HEK293T (cell line): ENCODE measurements at regions not wholly inside any gene's neighbourhood (a gene's known extent, or its start where the extent isn't known, plus 50 kb on each side); places are given as distances from the start of the nearest gene placed in this dataset.

Experiments
- CTCF ChIA-PET: fragments of 350-600 bp; formaldehyde crosslinking; extraction: SDS; loops from one replicate; lab custom pipeline; 2021; ENCODE audit warnings: antibody characterized with exemption, inconsistent platforms; lab: Yijun Ruan, JAX
- POLR2A ChIA-PET: fragments of 350-600 bp; formaldehyde crosslinking; extraction: SDS; loops from one replicate; lab custom pipeline; 2020; ENCODE audit warnings: antibody characterized with exemption, inconsistent platforms; lab: Yijun Ruan, JAX
- DNase-seq: peaks from one replicate; pipeline ENCODE4 v3.0.0; 2012; ENCODE audit warnings: mixed read lengths; ENCODE audit errors: extremely low spot score
- ARNT ChIP-seq: fragments of 450-650 bp; IDR thresholded peaks from 2 replicates; pipeline ENCODE4 v1.6.1; 2017; ENCODE audit warnings: mild to moderate bottlenecking
- BHLHE40 ChIP-seq: fragments of 450-650 bp; IDR thresholded peaks from 2 replicates; pipeline ENCODE4 v1.6.1; 2016; ENCODE audit warnings: mild to moderate bottlenecking, moderate library complexity, borderline replicate concordance
- CTBP1 ChIP-seq: fragments of 450-650 bp; IDR thresholded peaks from 2 replicates; pipeline ENCODE4 v1.6.1; 2016; ENCODE audit warnings: borderline replicate concordance
- ELF4 ChIP-seq: fragments of 450-650 bp; IDR thresholded peaks from 2 replicates; pipeline ENCODE4 v1.6.1; 2017; ENCODE audit warnings: antibody characterized with exemption
- FOXA1 ChIP-seq: fragments of 450-650 bp; IDR thresholded peaks from 2 replicates; pipeline ENCODE4 v1.6.1; 2016; ENCODE audit warnings: mild to moderate bottlenecking
- FOXK2 ChIP-seq: fragments of 450-650 bp; IDR thresholded peaks from 2 replicates; pipeline ENCODE4 v1.6.1; 2016; ENCODE audit warnings: mild to moderate bottlenecking
- FOXM1 ChIP-seq: fragments of 450-650 bp; IDR thresholded peaks from 2 replicates; pipeline ENCODE4 v1.6.1; 2017; ENCODE audit warnings: mild to moderate bottlenecking, borderline replicate concordance
- HDGF ChIP-seq: fragments of 450-650 bp; IDR thresholded peaks from 2 replicates; pipeline ENCODE4 v1.6.1; 2017; ENCODE audit warnings: antibody characterized with exemption, borderline replicate concordance
- L3MBTL2 ChIP-seq: fragments of 450-650 bp; conservative IDR thresholded peaks from 2 replicates; pipeline ENCODE4 v1.6.1; 2016; ENCODE audit warnings: mild to moderate bottlenecking
- LEF1 ChIP-seq: fragments of 450-650 bp; IDR thresholded peaks from 2 replicates; pipeline ENCODE4 v1.6.1; 2017; ENCODE audit warnings: mild to moderate bottlenecking, borderline replicate concordance
- NFRKB ChIP-seq: fragments of 450-650 bp; IDR thresholded peaks from 2 replicates; pipeline ENCODE4 v1.6.1; 2016; ENCODE audit warnings: mild to moderate bottlenecking, moderate library complexity
- SP1 ChIP-seq: fragments of 450-650 bp; IDR thresholded peaks from 2 replicates; pipeline ENCODE4 v1.6.1; 2017
- SUZ12 ChIP-seq: fragments of 450-650 bp; IDR thresholded peaks from 2 replicates; pipeline ENCODE4 v1.6.1; 2016; ENCODE audit warnings: mild to moderate bottlenecking
- TARDBP ChIP-seq: fragments of 450-650 bp; IDR thresholded peaks from 2 replicates; pipeline ENCODE4 v1.6.1; 2016
- ZNF384 ChIP-seq: fragments of 450-650 bp; IDR thresholded peaks from 2 replicates; pipeline ENCODE4 v1.6.1; 2016
- TF ChIP-seq, protein P1 (sequence below): fragments of 450-650 bp; IDR thresholded peaks from 2 replicates; pipeline ENCODE4 v1.6.1; 2016

DNA sequence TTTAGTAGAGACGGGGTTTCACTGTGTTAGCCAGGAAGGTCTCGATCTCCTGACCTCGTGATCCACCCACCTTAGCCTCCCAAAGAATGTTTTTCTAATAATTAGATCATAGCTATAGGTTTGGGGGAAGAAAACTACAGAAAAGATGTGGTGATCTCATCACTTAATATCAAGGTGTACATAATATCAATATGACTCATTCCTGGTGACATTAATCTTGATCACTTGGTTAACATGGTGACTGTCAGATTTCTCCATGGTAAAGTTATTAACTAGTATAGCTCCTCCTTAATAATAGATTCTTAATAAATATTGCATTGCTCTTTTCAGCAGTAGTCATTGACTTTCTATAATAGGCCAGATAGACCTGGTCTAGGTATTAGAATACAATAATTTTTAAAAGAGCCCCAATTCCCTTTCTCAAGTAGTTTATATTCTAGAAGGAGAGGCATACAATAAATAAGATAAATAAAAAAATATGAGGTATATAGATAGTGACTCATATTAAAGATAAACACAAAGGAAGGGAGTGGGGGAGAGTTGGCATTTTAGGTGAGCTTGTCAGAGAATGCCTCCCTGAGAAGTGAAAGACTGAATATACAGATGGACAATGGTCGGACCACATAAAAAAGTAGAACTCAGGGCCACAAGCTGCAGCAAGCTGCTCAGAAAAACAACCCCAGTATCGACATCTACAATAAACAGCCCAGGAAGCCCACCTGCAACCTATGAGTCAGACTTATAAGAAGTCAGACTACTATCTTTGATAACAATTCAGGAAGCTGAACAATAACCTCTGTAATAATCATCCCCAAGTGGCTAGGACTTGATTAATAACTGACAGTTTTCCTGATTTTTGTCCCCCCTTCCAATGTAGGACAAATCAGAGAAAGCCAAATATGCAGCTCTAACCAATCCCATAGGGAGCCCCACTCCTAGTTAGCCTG, 210.8 kb downstream of the RFC3 start:
- ChIA-PET POLR2A (no interaction called here), CTCF (no interaction called here)

DNA sequence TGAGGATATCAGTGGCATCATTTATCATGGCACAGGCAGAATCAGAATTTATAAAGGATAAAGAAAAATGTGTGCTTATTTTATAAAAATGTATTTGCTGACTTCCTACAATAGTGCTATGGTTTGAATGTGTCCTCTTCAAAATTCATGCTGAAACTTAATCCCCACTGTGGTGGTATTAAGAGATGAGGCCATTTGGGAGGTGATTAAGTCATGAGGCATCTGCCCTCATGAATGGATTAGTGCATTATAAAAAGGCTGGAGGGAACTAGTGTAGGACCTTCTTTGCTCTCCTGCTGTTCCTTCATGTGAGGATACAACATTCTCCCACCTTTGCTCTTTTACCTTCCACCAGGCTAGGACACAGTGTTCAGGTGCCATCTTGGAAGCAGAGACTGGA, 212.8 kb downstream of the RFC3 start:
- TF ChIP-seq L3MBTL2 (no peak), LEF1 (no peak), TARDBP (no peak), HDGF (no peak), FOXK2 (no peak), CTBP1 (no peak), FOXM1 (no peak), SUZ12 (no peak), ZNF384 (no peak), ARNT (no peak), BHLHE40 (no peak), SP1 (no peak), FOXA1 (no peak), ELF4 (no peak), NFRKB (no peak)
- TF ChIP-seq, protein P1, sequence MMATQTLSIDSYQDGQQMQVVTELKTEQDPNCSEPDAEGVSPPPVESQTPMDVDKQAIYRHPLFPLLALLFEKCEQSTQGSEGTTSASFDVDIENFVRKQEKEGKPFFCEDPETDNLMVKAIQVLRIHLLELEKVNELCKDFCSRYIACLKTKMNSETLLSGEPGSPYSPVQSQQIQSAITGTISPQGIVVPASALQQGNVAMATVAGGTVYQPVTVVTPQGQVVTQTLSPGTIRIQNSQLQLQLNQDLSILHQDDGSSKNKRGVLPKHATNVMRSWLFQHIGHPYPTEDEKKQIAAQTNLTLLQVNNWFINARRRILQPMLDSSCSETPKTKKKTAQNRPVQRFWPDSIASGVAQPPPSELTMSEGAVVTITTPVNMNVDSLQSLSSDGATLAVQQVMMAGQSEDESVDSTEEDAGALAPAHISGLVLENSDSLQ: no peak
- POLR2A ChIA-PET: no interaction called here
- DNase-seq: no peak
- CTCF ChIA-PET: no interaction called here

More for the DNA sequence above, 210.8 kb downstream of the RFC3 start:
- no peak for DNase-seq
- TF ChIP-seq BHLHE40 (no peak), ZNF384 (no peak), CTBP1 (no peak), ELF4 (no peak)

DNA sequence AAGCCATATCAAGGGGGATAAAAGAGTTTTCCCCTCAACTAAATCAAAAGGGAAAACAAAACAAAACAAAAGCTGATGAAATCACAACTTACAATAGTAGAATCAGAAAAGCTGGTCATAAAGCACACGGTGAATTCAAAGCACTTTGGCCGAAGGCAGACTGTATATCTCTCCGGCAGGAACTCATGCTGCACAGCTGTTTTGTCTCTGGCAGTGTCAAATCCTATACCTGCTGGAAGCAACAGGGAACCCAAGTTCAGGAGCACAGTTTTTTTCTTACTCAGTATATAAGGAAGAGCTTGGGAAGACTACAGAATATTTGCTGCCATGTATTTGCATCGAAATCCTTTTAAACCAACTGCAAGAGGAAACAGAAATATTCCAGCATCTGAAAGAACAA, 213.7 kb downstream of the RFC3 start:
- DNase-seq: no peak
- CTCF ChIA-PET: no interaction called here
- POLR2A ChIA-PET: no interaction called here

DNA sequence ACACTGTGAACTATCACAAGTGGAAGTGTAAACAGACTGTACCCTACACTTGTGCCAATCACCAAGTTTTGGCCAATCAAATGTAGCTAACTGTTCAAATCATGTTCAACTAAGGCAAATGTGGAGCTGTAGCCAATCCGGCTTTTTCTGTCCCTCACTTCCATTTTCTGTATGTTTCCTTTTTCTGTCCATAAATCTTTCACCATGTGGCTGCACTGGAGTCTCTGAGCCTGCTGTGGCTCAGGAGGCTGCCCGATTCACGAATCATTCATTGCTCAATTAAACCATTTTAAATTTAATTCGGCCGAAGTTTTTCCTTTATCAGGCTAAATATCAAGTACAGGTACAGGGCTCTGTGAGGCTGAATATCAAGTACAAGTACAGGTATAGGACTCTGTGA, 216.5 kb downstream of the RFC3 start:
- ChIA-PET CTCF (no interaction called here), POLR2A (no interaction called here)
- TF ChIP-seq LEF1: no peak
- TF ChIP-seq SP1: no peak
- no peak for TF ChIP-seq NFRKB
- TF ChIP-seq ZNF384: no peak
- no peak for DNase-seq

More for the DNA sequence above, 213.7 kb downstream of the RFC3 start:
- TF ChIP-seq HDGF: no peak
- TF ChIP-seq, protein P1: no peak
- no peak for TF ChIP-seq L3MBTL2
- no peak for TF ChIP-seq SUZ12
- no peak for TF ChIP-seq BHLHE40

DNA sequence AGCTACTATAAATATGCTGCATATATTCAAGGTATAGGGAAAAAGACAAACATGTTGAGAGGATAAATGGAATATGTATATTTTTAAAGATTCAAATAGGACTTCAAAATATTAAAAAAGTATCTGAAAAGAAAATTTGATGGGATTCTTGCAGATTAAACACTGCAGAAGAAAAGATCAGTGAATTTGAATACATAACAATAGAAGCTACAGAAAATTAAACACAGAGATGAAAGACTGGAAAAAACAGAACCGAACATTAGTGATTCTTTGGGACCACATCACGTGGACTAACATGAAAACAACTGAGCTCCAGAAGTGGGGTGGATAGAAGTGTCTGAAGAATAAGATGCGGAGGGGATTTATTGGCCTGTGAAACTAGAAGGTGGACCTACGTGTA, 217.2 kb downstream of the RFC3 start:
- no peak for TF ChIP-seq HDGF
- no peak for TF ChIP-seq TARDBP
- TF ChIP-seq CTBP1: no peak
- TF ChIP-seq NFRKB: no peak
- no peak for TF ChIP-seq SP1
- TF ChIP-seq L3MBTL2: no peak
- no peak for TF ChIP-seq SUZ12
- TF ChIP-seq, protein P1: no peak
- no peak for TF ChIP-seq FOXA1
- TF ChIP-seq ELF4: no peak
- no peak for TF ChIP-seq ZNF384
- no peak for TF ChIP-seq BHLHE40
- no peak for TF ChIP-seq FOXK2
- no peak for TF ChIP-seq FOXM1
- TF ChIP-seq ARNT: no peak
- TF ChIP-seq LEF1: no peak
- no peak for DNase-seq
- POLR2A ChIA-PET: no interaction called here
- CTCF ChIA-PET: no interaction called here

DNA sequence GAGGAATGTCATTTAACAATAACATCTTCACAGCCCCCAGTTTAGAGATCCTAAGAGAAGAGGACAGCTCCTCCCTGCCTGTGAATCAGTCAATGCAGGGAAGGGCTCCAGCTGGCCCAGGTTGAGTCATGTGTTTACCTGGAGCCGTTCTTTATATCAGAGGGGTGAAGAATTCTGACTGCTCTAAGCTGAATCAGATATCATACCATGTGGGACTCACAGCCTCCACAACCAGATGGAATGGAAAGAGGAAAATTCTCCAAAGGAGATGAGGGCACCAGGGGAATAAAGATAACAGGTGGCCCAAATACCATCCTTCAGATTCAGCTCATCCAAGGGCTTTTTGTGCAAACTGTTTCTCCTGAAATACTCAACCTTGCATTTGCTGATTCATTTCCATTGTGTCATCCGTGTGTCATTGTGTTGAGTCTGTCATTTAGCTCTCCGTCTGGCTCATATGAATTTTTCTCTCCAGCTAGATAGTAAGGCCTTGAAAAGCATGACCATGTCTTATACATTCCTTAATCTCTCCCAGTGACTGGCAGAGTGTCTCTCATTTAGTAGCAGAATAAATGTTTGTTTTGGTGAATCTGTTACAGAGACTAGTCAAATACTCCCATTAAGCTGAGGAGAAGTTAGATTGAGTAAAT, 217.9 kb downstream of the RFC3 start:
- TF ChIP-seq LEF1 (no peak), FOXM1 (no peak), SUZ12 (no peak), NFRKB (no peak), ARNT (no peak), BHLHE40 (no peak), TARDBP (no peak), SP1 (no peak), HDGF (no peak), CTBP1 (no peak), L3MBTL2 (no peak), FOXA1 (no peak), ZNF384 (no peak)
- CTCF ChIA-PET: no interaction called here
- DNase-seq: no peak
- POLR2A ChIA-PET: no interaction called here
